LNCAP (cell line): ENCODE measurements at regions not wholly inside any gene's neighbourhood (a gene's known extent, or its start where the extent isn't known, plus 50 kb on each side); places are given as distances from the start of the nearest gene placed in this dataset.

Experiments
- CTCF ChIP-seq: fragments of 450-650 bp; IDR thresholded peaks from 2 replicates; pipeline ENCODE4 v1.5.1; 2017; ENCODE audit warnings: mild to moderate bottlenecking

- no peak for TF ChIP-seq CTCF
These were observed 139.3 kb upstream of the IPO9 start for GRCh38 chr1:201689647-201690046.

GRCh38 chr1:201690528-201690927 is 138.4 kb upstream of the IPO9 start:
- TF ChIP-seq CTCF = no peak

GRCh38 chr1:201691716-201692554 is 137.0 kb upstream of the IPO9 start:
- TF ChIP-seq CTCF = no peak

- no peak for TF ChIP-seq CTCF
These were observed 136.2 kb upstream of the IPO9 start for GRCh38 chr1:201692555-201693394.

- no peak for TF ChIP-seq CTCF
These were observed 134.9 kb upstream of the IPO9 start for GRCh38 chr1:201693890-201694607.

GRCh38 chr1:201694608-201695335 is 134.2 kb upstream of the IPO9 start:
- no peak for TF ChIP-seq CTCF

GRCh38 chr1:201695607-201696006 is 133.3 kb upstream of the IPO9 start:
- no peak for TF ChIP-seq CTCF
